Mesenchymal stem cell (in vitro differentiated cells and primary cell): ENCODE measurements at regions not wholly inside any gene's neighbourhood (a gene's known extent, or its start where the extent isn't known, plus 50 kb on each side); places are given as distances from the start of the nearest gene placed in this dataset.

ENCODE experiments used
- DNase-seq: peaks from one replicate; pipeline ENCODE4 v3.0.0-alpha.2; 2013
- H2AFZ ChIP-seq: one replicate; pipeline ENCODE4 v1.6.1; 2013; ENCODE audit warnings: low read depth, mild to moderate bottlenecking, control low read depth, inconsistent platforms, low read length, moderate library complexity
- H2AK5ac ChIP-seq: 2 replicates; pipeline ENCODE4 v1.6.1; 2013; ENCODE audit warnings: low read length, moderate library complexity, mild to moderate bottlenecking, inconsistent platforms; ENCODE audit not compliant: severe bottlenecking
- H2BK120ac ChIP-seq: one replicate; pipeline ENCODE4 v1.6.1; 2013; ENCODE audit warnings: low read depth, mild to moderate bottlenecking, inconsistent platforms, low read length, moderate library complexity
- H2BK12ac ChIP-seq, 2 experiments: one replicate each; pipeline ENCODE4 v1.6.1; 2013; ENCODE audit warnings: inconsistent platforms in 2 of 2, low read length in 2 of 2, mild to moderate bottlenecking in 2 of 2, moderate library complexity in 2 of 2, control low read depth in 1 of 2
- H2BK15ac ChIP-seq: one replicate; pipeline ENCODE4 v1.6.1; 2013; ENCODE audit warnings: mild to moderate bottlenecking, low read depth, inconsistent platforms; ENCODE audit not compliant: poor library complexity, severe bottlenecking
- H2BK5ac ChIP-seq: 2 replicates; pipeline ENCODE4 v1.6.1; 2013; ENCODE audit warnings: low read depth, mild to moderate bottlenecking, low read length, control low read depth, inconsistent platforms; ENCODE audit not compliant: poor library complexity, severe bottlenecking
- H3K14ac ChIP-seq, 2 experiments: one replicate each; pipeline ENCODE4 v1.6.1; 2013; ENCODE audit warnings: inconsistent platforms in 2 of 2, low read length in 2 of 2, control low read depth in 1 of 2, mild to moderate bottlenecking in 1 of 2, moderate library complexity in 1 of 2
- H3K18ac ChIP-seq, 2 experiments: one replicate each; pipeline ENCODE4 v1.6.1; 2013; ENCODE audit warnings: inconsistent platforms in 2 of 2, low read length in 2 of 2, control low read depth in 1 of 2, low read depth in 1 of 2, mild to moderate bottlenecking in 1 of 2
- H3K23ac ChIP-seq, 2 experiments: one replicate each; pipeline ENCODE4 v1.6.1; 2013; ENCODE audit warnings: inconsistent platforms in 2 of 2, low read length in 2 of 2, mild to moderate bottlenecking in 2 of 2, moderate library complexity in 2 of 2, control low read depth in 1 of 2
- H3K27ac ChIP-seq: 2 replicates; pipeline ENCODE4 v1.5.1; 2013; ENCODE audit warnings: mild to moderate bottlenecking, moderate library complexity, low read length, control low read depth, inconsistent platforms; ENCODE audit not compliant: poor library complexity, severe bottlenecking
- H3K27me3 ChIP-seq, 2 experiments: 2 replicates each; pipeline versions ENCODE4 v1.6.1 to v1.7.0; 2013; ENCODE audit warnings: low read length in 2 of 2, mild to moderate bottlenecking in 2 of 2, moderate library complexity in 2 of 2, control low read depth in 1 of 2, inconsistent platforms in 1 of 2; ENCODE audit not compliant: control insufficient read depth in 1 of 2, insufficient read depth in 1 of 2
- H3K36me3 ChIP-seq, 2 experiments: 2 replicates each; pipeline versions ENCODE4 v1.6.1 to v1.7.0; 2013; ENCODE audit warnings: low read length in 2 of 2, control low read depth in 1 of 2, inconsistent platforms in 1 of 2, low read depth in 1 of 2, mild to moderate bottlenecking in 1 of 2; ENCODE audit not compliant: insufficient read depth in 2 of 2, control insufficient read depth in 1 of 2
- H3K4ac ChIP-seq, 2 experiments: one replicate each; pipeline ENCODE4 v1.6.1; 2013; ENCODE audit warnings: inconsistent platforms in 2 of 2, low read length in 2 of 2, mild to moderate bottlenecking in 2 of 2, moderate library complexity in 2 of 2, control low read depth in 1 of 2, low read depth in 1 of 2
- H3K4me1 ChIP-seq: 2 replicates; pipeline ENCODE4 v1.6.1; 2013; ENCODE audit warnings: low read depth, low read length, control low read depth; ENCODE audit not compliant: control insufficient read depth, insufficient read depth
- H3K4me2 ChIP-seq: 2 replicates; pipeline ENCODE4 v1.6.1; 2013; ENCODE audit warnings: low read length, mild to moderate bottlenecking, inconsistent platforms; ENCODE audit not compliant: poor library complexity, severe bottlenecking
- H3K4me3 ChIP-seq, 2 experiments: 2 replicates each; pipeline versions ENCODE4 v1.5.1 to v1.7.0; 2013; ENCODE audit warnings: low read length in 2 of 2, mild to moderate bottlenecking in 2 of 2, control low read depth in 1 of 2, low read depth in 1 of 2; ENCODE audit not compliant: insufficient read depth in 1 of 2
- H3K79me1 ChIP-seq: replicated peaks from 2 replicates; pipeline ENCODE4 v1.6.1; 2013; ENCODE audit warnings: mild to moderate bottlenecking, control low read depth, low read length, inconsistent platforms; ENCODE audit not compliant: poor library complexity, severe bottlenecking
- H3K9ac ChIP-seq: 2 replicates; pipeline ENCODE4 v1.7.0; 2013; ENCODE audit warnings: mild to moderate bottlenecking, low read length, moderate library complexity
- H3K9me3 ChIP-seq: 2 replicates; pipeline ENCODE4 v1.7.0; 2013; ENCODE audit warnings: mild to moderate bottlenecking, low read length; ENCODE audit not compliant: control insufficient read depth
- H4K8ac ChIP-seq: one replicate; pipeline ENCODE4 v1.6.1; 2013; ENCODE audit warnings: inconsistent platforms, mild to moderate bottlenecking, low read length, moderate library complexity
- H4K91ac ChIP-seq: one replicate; pipeline ENCODE4 v1.6.1; 2013; ENCODE audit warnings: mild to moderate bottlenecking, low read length, inconsistent platforms
- WGBS: methylation state at CpG from one replicate; pipeline ENCODE4 v1.1.7; 2013; ENCODE audit warnings: mixed read lengths; 5-methylcytosine and 5-hydroxymethylcytosine counted together

- Histone ChIP-seq H3K79me1 (no peaks in the 10 kb centered on the region), H2AFZ (no peak overlapping the region), H3K27ac (no peak overlapping the region), H3K14ac (no peak overlapping the region), H2AK5ac (no peak overlapping the region), H3K4me1 (no peaks in the 10 kb centered on the region), H3K4me3 (no peak overlapping the region), H3K4ac (no peak overlapping the region), H2BK12ac (no peak overlapping the region), H2BK15ac (no peak overlapping the region), H2BK5ac (no peak overlapping the region), H3K27me3 (peaks cover 0 to 17% of the 10 kb centered on the region in 2 experiments), H3K9me3 (no peaks in the 10 kb centered on the region), H3K18ac (no peak overlapping the region), H3K4me2 (no peak overlapping the region), H3K23ac (no peak overlapping the region), H4K91ac (no peak overlapping the region), H3K9ac (no peak overlapping the region), H4K8ac (no peak overlapping the region), H3K36me3 (no peaks in the 10 kb centered on the region), H2BK120ac (no peak overlapping the region)
- 29% methylated on average over 1 of the region's 1 CpG for WGBS
- DNase-seq = no peak
Measured at GRCh38 chrX:101729986-101730385, 70.3 kb upstream of the ARMCX2 start.
